Small intestine (tissue), 7 donors: ENCODE measurements at regions not wholly inside any gene's neighbourhood (a gene's known extent, or its start where the extent isn't known, plus 50 kb on each side); places are given as distances from the start of the nearest gene placed in this dataset.

Experiments used
- DNase-seq, 2 donors: peaks; one replicate each; pipeline versions ENCODE4 v3.0.0 to v3.0.0-alpha.2; 2013
- FAIRE-seq: peaks from 2 replicates; lab custom pipeline; 2012; peaks lifted over from hg19 to GRCh38; lab: Jason Lieb, UNC
- H3K27ac ChIP-seq, 3 donors: one replicate each; pipeline ENCODE4 v1.5.1; 2013; ENCODE audit warnings: low read length in 2 of 3, mild to moderate bottlenecking in 2 of 3, control low read depth in 1 of 3, inconsistent platforms in 1 of 3, low read depth in 1 of 3, moderate library complexity in 1 of 3
- H3K27me3 ChIP-seq, 3 donors: one replicate each; pipeline ENCODE4 v1.6.1; 2013; ENCODE audit warnings: low read length in 3 of 3, inconsistent platforms in 1 of 3; ENCODE audit not compliant: control insufficient read depth in 3 of 3, insufficient read depth in 3 of 3
- H3K36me3 ChIP-seq, 3 donors: one replicate each; pipeline ENCODE4 v1.6.1; 2013; ENCODE audit warnings: low read length in 3 of 3, inconsistent platforms in 1 of 3, low read depth in 1 of 3, mild to moderate bottlenecking in 1 of 3, moderate library complexity in 1 of 3; ENCODE audit not compliant: control insufficient read depth in 3 of 3, insufficient read depth in 2 of 3
- H3K4me1 ChIP-seq, 3 donors: one replicate each; pipeline ENCODE4 v1.6.1; 2013; ENCODE audit warnings: low read length in 2 of 3, inconsistent platforms in 1 of 3, low read depth in 1 of 3, mild to moderate bottlenecking in 1 of 3, moderate library complexity in 1 of 3; ENCODE audit not compliant: control insufficient read depth in 3 of 3, insufficient read depth in 2 of 3
- H3K4me3 ChIP-seq, 3 donors: one replicate each; pipeline ENCODE4 v1.5.1; 2013; ENCODE audit warnings: low read length in 3 of 3, control low read depth in 1 of 3, inconsistent platforms in 1 of 3, low read depth in 1 of 3, mild to moderate bottlenecking in 1 of 3, moderate library complexity in 1 of 3
- H3K9me3 ChIP-seq, 2 donors: one replicate each; pipeline ENCODE4 v1.6.1; 2013; ENCODE audit warnings: low read depth in 1 of 2, low read length in 1 of 2; ENCODE audit not compliant: control insufficient read depth in 2 of 2, insufficient read depth in 1 of 2
- WGBS, 3 donors: extraction: QIAGEN DNeasy Blood & Tissue Kit; methylation state at CpG; one replicate each; pipeline ENCODE4 v1.1.7; 2013; 5-methylcytosine and 5-hydroxymethylcytosine counted together
- donor health status: healthy with polysubstance abuse.
- donor health status: control.
- donor health status: control.
- donor health status: Bipolar disorder and iron deficiency.
- donor health status: healthy.

DNA sequence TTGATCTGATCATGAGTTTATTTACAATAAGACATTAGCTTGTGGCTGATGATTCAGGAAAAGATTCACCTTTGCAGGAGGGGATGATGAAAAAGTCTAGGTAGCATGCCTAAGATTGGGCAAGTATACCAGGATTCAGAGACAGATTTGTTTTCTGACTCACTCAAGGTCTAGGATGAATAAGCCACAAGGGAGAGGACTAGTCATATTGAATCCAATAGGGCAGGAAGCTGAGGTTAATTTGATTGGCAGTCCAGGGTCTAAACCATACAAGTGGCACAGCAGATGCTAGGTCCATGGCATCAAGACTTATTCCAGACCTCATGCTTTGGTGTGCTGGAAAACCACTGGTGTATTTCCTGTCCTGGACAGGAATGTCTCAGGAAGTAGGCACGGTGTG is 1133.4 kb downstream of the XPNPEP1 start:
- no peaks in the 10 kb centered on the region for H3K36me3 ChIP-seq

GRCh38 chr10:108789336-108789735 is 1134.0 kb downstream of the XPNPEP1 start:
- Histone ChIP-seq H3K36me3 (no peaks in the 10 kb centered on the region), H3K9me3 (peaks cover 0 to 20% of the 10 kb centered on the region in 2 donors), H3K4me3 (no peak overlapping the region), H3K4me1 (no peaks in the 10 kb centered on the region), H3K27me3 (no peaks in the 10 kb centered on the region), H3K27ac (no peak overlapping the region)
- WGBS, 3 donors: 54 to 58% (median 56%) methylated on average over 2 of the region's 2 CpGs
- DNase-seq (no peak), FAIRE-seq (no peak)

More for the DNA sequence above, 1133.4 kb downstream of the XPNPEP1 start:
- DNase-seq (no peak), FAIRE-seq (no peak)
- no peaks in the 10 kb centered on the region for H3K27me3 ChIP-seq
- 53 to 59% (median 59%) methylated on average over 1 of the region's 1 CpG for WGBS, 3 donors
- no peak overlapping the region for H3K27ac ChIP-seq
- H3K9me3 ChIP-seq: peaks cover 0 to 14% of the 10 kb centered on the region in 2 donors
- no peaks in the 10 kb centered on the region for H3K4me1 ChIP-seq
- no peak overlapping the region for H3K4me3 ChIP-seq

DNA sequence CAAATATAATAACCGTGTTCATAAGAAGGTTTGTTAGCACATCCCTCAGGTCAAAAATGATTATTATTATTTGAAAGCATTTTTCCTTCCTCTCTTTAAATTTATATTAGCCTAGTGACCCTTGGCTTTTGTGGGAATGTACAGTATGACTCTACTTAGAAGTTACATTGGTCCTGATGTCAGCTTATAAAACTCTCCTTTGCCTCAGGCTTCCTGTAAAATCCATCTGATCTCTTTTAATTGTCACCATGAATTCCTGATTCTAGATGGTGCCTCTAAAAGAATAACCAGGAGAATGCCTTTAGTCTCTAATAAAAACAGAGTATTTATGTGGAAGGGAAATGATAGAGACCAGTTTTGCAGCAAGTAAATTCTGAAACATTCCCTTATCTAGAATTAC is 1134.4 kb downstream of the XPNPEP1 start:
- no peaks in the 10 kb centered on the region for H3K4me1 ChIP-seq
- FAIRE-seq: no peak
- 71 to 83% (median 79%) methylated on average over 1 of the region's 1 CpG for whole genome bisulfite sequencing, 3 donors

GRCh38 chr10:108787932-108788331 is 1135.4 kb downstream of the XPNPEP1 start:
- DNase-seq: no peak
- no peak overlapping the region for H3K27ac ChIP-seq
- WGBS, 3 donors: 3 to 31% (median 4%) methylated on average over 1 of the region's 1 CpG
- FAIRE-seq: no peak
- H3K27me3 ChIP-seq: no peaks in the 10 kb centered on the region
- no peak overlapping the region for H3K4me3 ChIP-seq
- no peaks in the 10 kb centered on the region for H3K36me3 ChIP-seq
- peaks cover 0 to 28% of the 10 kb centered on the region in 2 donors for H3K9me3 ChIP-seq
- no peaks in the 10 kb centered on the region for H3K4me1 ChIP-seq

More for the DNA sequence above, 1134.4 kb downstream of the XPNPEP1 start:
- no peak overlapping the region for H3K27ac ChIP-seq
- DNase-seq: no peak
- no peaks in the 10 kb centered on the region for H3K27me3 ChIP-seq
- no peak overlapping the region for H3K4me3 ChIP-seq
- no peaks in the 10 kb centered on the region for H3K36me3 ChIP-seq
- peaks cover 0 to 22% of the 10 kb centered on the region in 2 donors for H3K9me3 ChIP-seq

GRCh38 chr10:108785011-108785410 is 1138.3 kb downstream of the XPNPEP1 start:
- Histone ChIP-seq H3K27me3 (no peaks in the 10 kb centered on the region), H3K36me3 (no peaks in the 10 kb centered on the region), H3K27ac (no peak overlapping the region), H3K4me3 (no peak overlapping the region), H3K4me1 (no peaks in the 10 kb centered on the region), H3K9me3 (peaks cover 0 to 28% of the 10 kb centered on the region in 2 donors)
- FAIRE-seq: no peak
- DNase-seq: no peak
- WGBS, 3 donors: 66 to 100% (median 80%) methylated on average over 2 of the region's 2 CpGs

DNA sequence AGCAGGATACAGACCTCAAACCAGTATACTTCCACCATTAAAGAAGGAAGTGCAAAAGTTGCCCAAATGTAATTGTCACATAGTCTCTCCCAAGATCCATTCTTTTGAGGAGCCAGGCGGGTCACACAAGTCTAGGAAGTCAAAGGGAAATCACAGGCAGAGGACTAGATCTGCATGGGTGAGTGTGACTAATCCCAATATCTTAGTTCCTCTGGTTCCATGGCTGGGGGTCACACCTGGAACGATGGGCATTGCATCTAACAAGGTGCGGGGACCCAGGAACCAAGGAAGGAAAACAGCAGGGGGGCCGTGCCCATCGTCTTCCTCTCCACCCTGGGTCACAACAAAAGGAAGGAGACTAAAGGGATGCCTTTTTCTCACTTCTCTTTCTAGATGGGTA is 1138.8 kb downstream of the XPNPEP1 start:
- DNase-seq (no peak), FAIRE-seq (no peak)
- H3K27ac ChIP-seq: no peak overlapping the region
- 72 to 90% (median 80%) methylated on average over 5 of the region's 5 CpGs for WGBS, 3 donors
- no peaks in the 10 kb centered on the region for H3K4me1 ChIP-seq
- no peaks in the 10 kb centered on the region for H3K36me3 ChIP-seq
- no peak overlapping the region for H3K4me3 ChIP-seq
- no peaks in the 10 kb centered on the region for H3K27me3 ChIP-seq
- peaks cover 0 to 28% of the 10 kb centered on the region in 2 donors for H3K9me3 ChIP-seq

- Histone ChIP-seq H3K27ac (no peak overlapping the region), H3K27me3 (no peaks in the 10 kb centered on the region), H3K9me3 (peaks cover 0 to 28% of the 10 kb centered on the region in 2 donors), H3K4me1 (no peaks in the 10 kb centered on the region), H3K4me3 (no peak overlapping the region), H3K36me3 (no peaks in the 10 kb centered on the region)
- 15 to 61% (median 17%) methylated on average over 1 of the region's 1 CpG for WGBS, 3 donors
- FAIRE-seq (no peak), DNase-seq (peak in 1 of 2 donors; percentile 8)
These were observed 1139.4 kb downstream of the XPNPEP1 start for GRCh38 chr10:108783897-108784296.

- peaks cover 0 to 28% of the 10 kb centered on the region in 2 donors for H3K9me3 ChIP-seq
- no peak overlapping the region for H3K4me3 ChIP-seq
- DNase-seq (no peak), FAIRE-seq (no peak)
- H3K27me3 ChIP-seq: no peaks in the 10 kb centered on the region
- WGBS, 3 donors: 58 to 61% (median 60%) methylated on average over 3 of the region's 3 CpGs
- H3K36me3 ChIP-seq: no peaks in the 10 kb centered on the region
- no peaks in the 10 kb centered on the region for H3K4me1 ChIP-seq
- no peak overlapping the region for H3K27ac ChIP-seq
These were observed 1140.9 kb downstream of the XPNPEP1 start for GRCh38 chr10:108782411-108782810.

- Histone ChIP-seq H3K9me3 (peaks cover 0 to 10% of the 10 kb centered on the region in 2 donors), H3K4me1 (no peaks in the 10 kb centered on the region), H3K36me3 (no peaks in the 10 kb centered on the region), H3K4me3 (no peak overlapping the region), H3K27ac (no peak overlapping the region), H3K27me3 (no peaks in the 10 kb centered on the region)
- FAIRE-seq (no peak), DNase-seq (no peak)
These were observed 1143.8 kb downstream of the XPNPEP1 start for GRCh38 chr10:108779501-108779900.
